Thyroid gland (tissue), 4 donors: ENCODE measurements at regions not wholly inside any gene's neighbourhood (a gene's known extent, or its start where the extent isn't known, plus 50 kb on each side); places are given as distances from the start of the nearest gene placed in this dataset.
A peak's percentile ranks its signal among the peaks of the same experiment; 100 is the strongest.

Source experiments
- DNase-seq, 2 donors: peaks; one replicate each; pipeline ENCODE4 v3.0.0-alpha.2; 2019
- H3K27ac ChIP-seq, 3 donors: fragments of 200-600 bp; sonication (generic); 1 replicate in 2 of 3; 2 replicates in 1 of 3; pipeline ENCODE4 v1.5.1; 2016 to 2019; ENCODE audit warnings: mild to moderate bottlenecking in 1 of 3, moderate library complexity in 1 of 3
- H3K27me3 ChIP-seq: fragments of 200-600 bp; sonication (generic); one replicate; pipeline ENCODE4 v1.5.1; 2019
- H3K36me3 ChIP-seq, 2 donors: fragments of 200-600 bp; sonication (generic); one replicate each; pipeline ENCODE4 v1.5.1; 2016 to 2019
- H3K4me1 ChIP-seq, 2 donors: fragments of 200-600 bp; sonication (generic); one replicate each; pipeline ENCODE4 v1.5.1; 2017 to 2019
- H3K4me3 ChIP-seq, 3 donors: fragments of 200-600 bp; sonication (generic); replicated peaks in 1 of 3; 1 replicate in 2 of 3; 2 replicates in 1 of 3; pipeline ENCODE4 v1.5.1; 2016; ENCODE audit warnings: mild to moderate bottlenecking in 1 of 3
- H3K9me3 ChIP-seq: fragments of 200-600 bp; sonication (generic); one replicate; pipeline ENCODE4 v1.5.1; 2017
- CTCF ChIP-seq, 6 experiments: fragments of 200-600 bp in 3 of 6; fragments of 450-650 bp in 3 of 6; sonication (generic) in 3 of 6; IDR thresholded peaks; one replicate each; pipeline ENCODE4 v1.5.1; 2016 to 2019; ENCODE audit warnings: antibody characterized with exemption in 6 of 6, mild to moderate bottlenecking in 2 of 6, inconsistent platforms in 1 of 6, moderate library complexity in 1 of 6
- POLR2A ChIP-seq, 2 donors: fragments of 450-650 bp; IDR thresholded peaks; one replicate each; pipeline ENCODE4 v1.6.1; 2017; ENCODE audit warnings: antibody characterized with exemption in 2 of 2, mild to moderate bottlenecking in 2 of 2, moderate library complexity in 1 of 2
- WGBS, 2 donors: methylation state at CpG; one replicate each; pipeline ENCODE4 v1.1.5; 2017; 5-methylcytosine and 5-hydroxymethylcytosine counted together
- intact Hi-C: fragments of 100-400 bp; cut with DNase I; formaldehyde crosslinking; loops from one replicate; pipeline ENCODE4 v1.15.1; 2023

- TF ChIP-seq POLR2A (IDR thresholded peaks at IDR 0.05): no peak
- TF ChIP-seq CTCF (IDR thresholded peaks at IDR 0.05): no peak
- Histone ChIP-seq H3K4me3 (no peak overlapping the region), H3K27me3 (no peaks in the 10 kb centered on the region), H3K27ac (no peak overlapping the region), H3K36me3 (no peaks in the 10 kb centered on the region), H3K9me3 (no peaks in the 10 kb centered on the region), H3K4me1 (peaks cover 0 to 6% of the 10 kb centered on the region in 2 donors)
- intact Hi-C loops: no loop called here
- WGBS, 2 donors: 86 to 87% methylated on average over 4 of the region's 4 CpGs
- DNase-seq: no peak
These were observed 401.3 kb upstream of the PDE3A start for GRCh38 chr12:19967001-19967400.

GRCh38 chr12:19967431-19967830 lies 400.9 kb upstream of the PDE3A start:
- no peaks in the 10 kb centered on the region for H3K27me3 ChIP-seq
- H3K9me3 ChIP-seq: no peaks in the 10 kb centered on the region
- no peak overlapping the region for H3K4me3 ChIP-seq
- intact Hi-C loops: no loop called here
- H3K27ac ChIP-seq: no peak overlapping the region
- no peaks in the 10 kb centered on the region for H3K36me3 ChIP-seq
- TF ChIP-seq POLR2A (IDR thresholded peaks at IDR 0.05) (no peak), CTCF (IDR thresholded peaks at IDR 0.05) (no peak)
- peaks cover 0 to 6% of the 10 kb centered on the region in 2 donors for H3K4me1 ChIP-seq
- WGBS, 2 donors: 1 to 5% methylated on average over 2 of the region's 2 CpGs
- peak; percentile 16 to 25 for DNase-seq

GRCh38 chr12:19970116-19970515 lies 398.2 kb upstream of the PDE3A start:
- WGBS, 2 donors: 69 to 72% methylated on average over 2 of the region's 2 CpGs
- H3K27ac ChIP-seq: no peak overlapping the region
- TF ChIP-seq POLR2A (IDR thresholded peaks at IDR 0.05): no peak
- no peak for TF ChIP-seq CTCF (IDR thresholded peaks at IDR 0.05)
- peaks cover 0 to 6% of the 10 kb centered on the region in 2 donors for H3K4me1 ChIP-seq
- no peaks in the 10 kb centered on the region for H3K36me3 ChIP-seq
- DNase-seq: no peak
- no peak overlapping the region for H3K4me3 ChIP-seq
- no peaks in the 10 kb centered on the region for H3K9me3 ChIP-seq
- H3K27me3 ChIP-seq: no peaks in the 10 kb centered on the region
- intact Hi-C loops: no loop called here

- 80 to 94% methylated on average over 1 of the region's 1 CpG for WGBS, 2 donors
- DNase-seq: no peak
- H3K9me3 ChIP-seq: no peaks in the 10 kb centered on the region
- no peak overlapping the region for H3K27ac ChIP-seq
- no peak for TF ChIP-seq CTCF (IDR thresholded peaks at IDR 0.05)
- no peak for TF ChIP-seq POLR2A (IDR thresholded peaks at IDR 0.05)
- H3K4me3 ChIP-seq: no peak overlapping the region
- peaks cover 0 to 6% of the 10 kb centered on the region in 2 donors for H3K4me1 ChIP-seq
- no peaks in the 10 kb centered on the region for H3K27me3 ChIP-seq
- H3K36me3 ChIP-seq: no peaks in the 10 kb centered on the region
- intact Hi-C loops: no loop called here
These were observed 397.5 kb upstream of the PDE3A start for GRCh38 chr12:19970821-19971220.

- H3K27me3 ChIP-seq: no peaks in the 10 kb centered on the region
- no peak overlapping the region for H3K4me3 ChIP-seq
- H3K27ac ChIP-seq: no peak overlapping the region
- intact Hi-C loops: no loop called here
- peaks cover 0 to 6% of the 10 kb centered on the region in 2 donors for H3K4me1 ChIP-seq
- WGBS, 2 donors: 74 to 75% methylated on average over 8 of the region's 8 CpGs
- H3K9me3 ChIP-seq: no peaks in the 10 kb centered on the region
- H3K36me3 ChIP-seq: no peaks in the 10 kb centered on the region
- no peak for TF ChIP-seq CTCF (IDR thresholded peaks at IDR 0.05)
- no peak for DNase-seq
These were observed 396.7 kb upstream of the PDE3A start for GRCh38 chr12:19971361-19972280.
